Liver (tissue), 8 donors: ENCODE measurements at regions not wholly inside any gene's neighbourhood (a gene's known extent, or its start where the extent isn't known, plus 50 kb on each side); places are given as distances from the start of the nearest gene placed in this dataset.

Experiments used
- DNase-seq: peaks from one replicate; pipeline ENCODE4 v3.0.0-alpha.2; 2017; ENCODE audit warnings: low spot score
- H3K27ac ChIP-seq, 2 donors: one replicate each; pipeline ENCODE4 v1.7.0; 2013; ENCODE audit warnings: inconsistent platforms in 2 of 2, low read length in 2 of 2, control low read depth in 1 of 2, low read depth in 1 of 2, mild to moderate bottlenecking in 1 of 2
- H3K27me3 ChIP-seq, 4 donors: one replicate each; pipeline versions ENCODE4 v1.6.1 to v1.7.0; 2013; ENCODE audit warnings: low read length in 3 of 4, inconsistent platforms in 1 of 4, mild to moderate bottlenecking in 1 of 4, moderate library complexity in 1 of 4; ENCODE audit not compliant: control insufficient read depth in 4 of 4, insufficient read depth in 4 of 4
- H3K36me3 ChIP-seq, 4 donors: one replicate each; pipeline versions ENCODE4 v1.6.1 to v1.7.0; 2013; ENCODE audit warnings: low read length in 3 of 4, mild to moderate bottlenecking in 3 of 4, low read depth in 1 of 4, moderate library complexity in 1 of 4; ENCODE audit not compliant: control insufficient read depth in 4 of 4, insufficient read depth in 3 of 4
- H3K4me1 ChIP-seq, 4 donors: one replicate each; pipeline versions ENCODE4 v1.6.1 to v1.7.0; 2013; ENCODE audit warnings: low read length in 3 of 4, mild to moderate bottlenecking in 3 of 4, moderate library complexity in 1 of 4; ENCODE audit not compliant: control insufficient read depth in 4 of 4, insufficient read depth in 4 of 4
- H3K4me3 ChIP-seq, 3 donors: one replicate each; pipeline versions ENCODE4 v1.6.1 to v1.7.0; 2013; ENCODE audit warnings: low read length in 3 of 3, control low read depth in 1 of 3, low read depth in 1 of 3, mild to moderate bottlenecking in 1 of 3
- H3K9ac ChIP-seq, 2 donors: one replicate each; pipeline ENCODE4 v1.7.0; 2013; ENCODE audit warnings: low read length in 2 of 2, mild to moderate bottlenecking in 2 of 2, moderate library complexity in 2 of 2, control low read depth in 1 of 2, low read depth in 1 of 2
- H3K9me3 ChIP-seq, 4 donors: one replicate each; pipeline versions ENCODE4 v1.6.1 to v1.7.0; 2013; ENCODE audit warnings: low read length in 3 of 4; ENCODE audit not compliant: control insufficient read depth in 4 of 4
- EGR1 ChIP-seq, 2 donors: IDR thresholded peaks; 2 replicates each; pipeline ENCODE4 v1.6.1; 2016 to 2018; ENCODE audit warnings: antibody characterized with exemption in 2 of 2, low read depth in 2 of 2
- FOXA1 ChIP-seq: IDR thresholded peaks from 2 replicates; pipeline ENCODE4 v1.6.1; 2016; ENCODE audit warnings: antibody characterized with exemption
- FOXA2 ChIP-seq: IDR thresholded peaks from 2 replicates; pipeline ENCODE4 v1.6.1; 2016; ENCODE audit warnings: antibody characterized with exemption
- GABPA ChIP-seq, 2 donors: IDR thresholded peaks in 1 of 2; conservative IDR thresholded peaks in 1 of 2; 2 replicates each; pipeline ENCODE4 v1.6.1; 2016; ENCODE audit warnings: antibody characterized with exemption in 2 of 2, mild to moderate bottlenecking in 1 of 2, moderate library complexity in 1 of 2
- HNF4A ChIP-seq, 2 donors: conservative IDR thresholded peaks; 2 replicates each; pipeline ENCODE4 v1.6.1; 2016; ENCODE audit warnings: antibody characterized with exemption in 2 of 2, mild to moderate bottlenecking in 2 of 2
- HNF4G ChIP-seq: IDR thresholded peaks from 2 replicates; pipeline ENCODE4 v1.6.1; 2016; ENCODE audit warnings: antibody characterized with exemption
- JUND ChIP-seq, 2 donors: IDR thresholded peaks; 2 replicates each; pipeline ENCODE4 v1.6.1; 2016; ENCODE audit warnings: antibody characterized with exemption in 2 of 2
- NR2F2 ChIP-seq: IDR thresholded peaks from 2 replicates; pipeline ENCODE4 v1.6.1; 2016; ENCODE audit warnings: antibody characterized with exemption
- RAD21 ChIP-seq, 2 donors: IDR thresholded peaks; 2 replicates each; pipeline ENCODE4 v1.6.1; 2016; ENCODE audit warnings: antibody characterized with exemption in 2 of 2, mild to moderate bottlenecking in 2 of 2
- RXRA ChIP-seq, 2 donors: IDR thresholded peaks; 2 replicates each; pipeline ENCODE4 v1.6.1; 2017 to 2018; ENCODE audit warnings: antibody characterized with exemption in 2 of 2, mild to moderate bottlenecking in 1 of 2
- SP1 ChIP-seq: IDR thresholded peaks from 2 replicates; pipeline ENCODE4 v1.6.1; 2018; ENCODE audit warnings: antibody characterized with exemption, mild to moderate bottlenecking
- TAF1 ChIP-seq: conservative IDR thresholded peaks from 2 replicates; pipeline ENCODE4 v1.6.1; 2016; ENCODE audit warnings: antibody characterized with exemption, mild to moderate bottlenecking
- YY1 ChIP-seq: IDR thresholded peaks from 2 replicates; pipeline ENCODE4 v1.6.1; 2016; ENCODE audit warnings: antibody characterized with exemption, mild to moderate bottlenecking
- WGBS: extraction: QIAGEN DNeasy Blood & Tissue Kit; methylation state at CpG from one replicate; pipeline ENCODE4 v1.1.7; 2013; 5-methylcytosine and 5-hydroxymethylcytosine counted together
- TF ChIP-seq, protein P1 (sequence below): IDR thresholded peaks from 2 replicates; pipeline ENCODE4 v1.6.1; 2016; ENCODE audit warnings: antibody characterized with exemption
- TF ChIP-seq, protein P2 (sequence below): IDR thresholded peaks from 2 replicates; pipeline ENCODE4 v1.6.1; 2016; ENCODE audit warnings: antibody characterized with exemption
- TF ChIP-seq, protein P3 (sequence below): IDR thresholded peaks from 2 replicates; pipeline ENCODE4 v1.6.1; 2016; ENCODE audit warnings: antibody characterized with exemption, mild to moderate bottlenecking
- TF ChIP-seq, protein P4 (sequence below): IDR thresholded peaks from 2 replicates; pipeline ENCODE4 v1.6.1; 2016; ENCODE audit warnings: antibody characterized with exemption
- TF ChIP-seq, protein P5 (sequence below): fragments of 150-350 bp; IDR thresholded peaks from 2 replicates; pipeline ENCODE4 v1.5.1; 2017; ENCODE audit warnings: improper control_type of control experiment, low read depth, low read length; ENCODE audit not compliant: missing input control
- donor health status: healthy.
- donor health status: healthy.
- donor health status: healthy.
- donor health status: healthy.
- donor health status: healthy.

DNA sequence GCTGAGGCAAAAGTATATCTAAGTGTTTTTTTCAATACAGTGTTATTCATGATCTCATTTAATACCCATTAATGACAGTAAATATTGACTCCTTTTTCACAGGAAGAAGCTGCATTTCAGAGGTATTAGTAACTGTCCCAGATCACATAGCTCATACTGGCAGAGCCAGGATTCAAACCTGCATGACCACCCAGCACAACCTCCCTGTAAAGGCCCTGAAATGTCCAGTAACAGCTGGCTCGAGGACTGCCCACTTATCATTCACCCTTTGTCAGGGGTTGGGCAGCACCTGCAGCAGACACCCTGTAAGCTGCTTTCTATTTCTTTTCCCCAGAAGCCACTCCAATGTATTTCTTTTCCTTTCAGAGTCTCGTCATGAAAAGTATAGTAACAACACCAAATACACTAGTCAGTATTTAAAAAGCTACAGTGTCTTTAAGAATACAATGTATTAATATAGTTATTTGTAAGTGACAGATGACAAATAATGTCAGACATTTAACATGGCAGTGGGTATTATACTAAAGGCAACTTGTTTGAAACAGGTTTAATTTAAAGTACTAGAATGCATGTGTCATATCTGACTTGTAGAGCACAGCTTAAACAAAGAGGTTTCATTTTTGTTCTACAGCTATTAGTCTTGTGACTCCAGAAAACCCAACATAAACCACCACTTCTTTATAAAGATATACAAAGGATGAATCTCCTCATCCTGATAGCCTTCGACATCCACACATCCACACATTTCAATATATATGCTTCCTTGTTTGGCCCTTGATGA, 841.6 kb upstream of the GJE1 start:
- Histone ChIP-seq H3K27me3 (no peaks in the 10 kb centered on the region), H3K27ac (no peak overlapping the region), H3K4me1 (no peaks in the 10 kb centered on the region), H3K9ac (no peak overlapping the region), H3K4me3 (no peak overlapping the region), H3K9me3 (no peaks in the 10 kb centered on the region), H3K36me3 (no peaks in the 10 kb centered on the region)
- WGBS: 87% methylated on average over 3 of the region's 3 CpGs
- no peak for DNase-seq
- TF ChIP-seq HNF4A (conservative IDR thresholded peaks at IDR 0.05) (no peak), YY1 (no peak), RAD21 (IDR thresholded peaks at IDR 0.05) (no peak), JUND (IDR thresholded peaks at IDR 0.05) (no peak)

DNA sequence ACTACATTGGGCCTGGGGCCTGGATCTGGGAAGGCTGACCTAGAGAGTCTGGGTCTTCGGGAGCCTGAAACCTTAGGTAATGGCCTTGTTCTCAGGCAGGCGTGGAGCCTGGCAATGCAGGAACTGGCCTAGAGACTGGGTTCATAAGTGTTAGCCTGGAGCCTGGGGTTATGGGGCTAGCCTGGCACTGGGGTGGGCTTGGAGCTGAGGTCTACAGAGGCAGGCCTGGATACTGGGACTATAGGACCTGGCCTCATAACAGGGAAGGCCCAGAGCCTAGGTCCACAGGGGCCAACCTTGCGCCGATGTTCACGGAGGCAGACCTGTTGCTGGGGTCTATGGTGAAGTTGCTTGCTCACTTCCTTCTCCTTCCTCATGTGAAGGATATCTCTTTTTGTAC, 843.8 kb upstream of the GJE1 start:
- no peak overlapping the region for H3K4me3 ChIP-seq
- no peaks in the 10 kb centered on the region for H3K36me3 ChIP-seq
- no peaks in the 10 kb centered on the region for H3K27me3 ChIP-seq
- WGBS: 98% methylated on average over 5 of the region's 5 CpGs
- H3K4me1 ChIP-seq: no peaks in the 10 kb centered on the region
- H3K9ac ChIP-seq: no peak overlapping the region
- no peak overlapping the region for H3K27ac ChIP-seq
- no peak for TF ChIP-seq RXRA (IDR thresholded peaks at IDR 0.05)
- no peak for TF ChIP-seq HNF4G
- no peak for TF ChIP-seq HNF4A (conservative IDR thresholded peaks at IDR 0.05)
- TF ChIP-seq EGR1 (IDR thresholded peaks at IDR 0.05; ENCODE audit: low read depth in 2 of 2): no peak
- TF ChIP-seq, protein P1, sequence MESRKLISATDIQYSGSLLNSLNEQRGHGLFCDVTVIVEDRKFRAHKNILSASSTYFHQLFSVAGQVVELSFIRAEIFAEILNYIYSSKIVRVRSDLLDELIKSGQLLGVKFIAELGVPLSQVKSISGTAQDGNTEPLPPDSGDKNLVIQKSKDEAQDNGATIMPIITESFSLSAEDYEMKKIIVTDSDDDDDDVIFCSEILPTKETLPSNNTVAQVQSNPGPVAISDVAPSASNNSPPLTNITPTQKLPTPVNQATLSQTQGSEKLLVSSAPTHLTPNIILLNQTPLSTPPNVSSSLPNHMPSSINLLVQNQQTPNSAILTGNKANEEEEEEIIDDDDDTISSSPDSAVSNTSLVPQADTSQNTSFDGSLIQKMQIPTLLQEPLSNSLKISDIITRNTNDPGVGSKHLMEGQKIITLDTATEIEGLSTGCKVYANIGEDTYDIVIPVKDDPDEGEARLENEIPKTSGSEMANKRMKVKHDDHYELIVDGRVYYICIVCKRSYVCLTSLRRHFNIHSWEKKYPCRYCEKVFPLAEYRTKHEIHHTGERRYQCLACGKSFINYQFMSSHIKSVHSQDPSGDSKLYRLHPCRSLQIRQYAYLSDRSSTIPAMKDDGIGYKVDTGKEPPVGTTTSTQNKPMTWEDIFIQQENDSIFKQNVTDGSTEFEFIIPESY: no peak
- TF ChIP-seq RAD21 (IDR thresholded peaks at IDR 0.05): no peak
- no peak for TF ChIP-seq JUND (IDR thresholded peaks at IDR 0.05)
- TF ChIP-seq FOXA2: no peak
- TF ChIP-seq, protein P2, sequence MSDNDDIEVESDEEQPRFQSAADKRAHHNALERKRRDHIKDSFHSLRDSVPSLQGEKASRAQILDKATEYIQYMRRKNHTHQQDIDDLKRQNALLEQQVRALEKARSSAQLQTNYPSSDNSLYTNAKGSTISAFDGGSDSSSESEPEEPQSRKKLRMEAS: no peak
- TF ChIP-seq, protein P3, sequence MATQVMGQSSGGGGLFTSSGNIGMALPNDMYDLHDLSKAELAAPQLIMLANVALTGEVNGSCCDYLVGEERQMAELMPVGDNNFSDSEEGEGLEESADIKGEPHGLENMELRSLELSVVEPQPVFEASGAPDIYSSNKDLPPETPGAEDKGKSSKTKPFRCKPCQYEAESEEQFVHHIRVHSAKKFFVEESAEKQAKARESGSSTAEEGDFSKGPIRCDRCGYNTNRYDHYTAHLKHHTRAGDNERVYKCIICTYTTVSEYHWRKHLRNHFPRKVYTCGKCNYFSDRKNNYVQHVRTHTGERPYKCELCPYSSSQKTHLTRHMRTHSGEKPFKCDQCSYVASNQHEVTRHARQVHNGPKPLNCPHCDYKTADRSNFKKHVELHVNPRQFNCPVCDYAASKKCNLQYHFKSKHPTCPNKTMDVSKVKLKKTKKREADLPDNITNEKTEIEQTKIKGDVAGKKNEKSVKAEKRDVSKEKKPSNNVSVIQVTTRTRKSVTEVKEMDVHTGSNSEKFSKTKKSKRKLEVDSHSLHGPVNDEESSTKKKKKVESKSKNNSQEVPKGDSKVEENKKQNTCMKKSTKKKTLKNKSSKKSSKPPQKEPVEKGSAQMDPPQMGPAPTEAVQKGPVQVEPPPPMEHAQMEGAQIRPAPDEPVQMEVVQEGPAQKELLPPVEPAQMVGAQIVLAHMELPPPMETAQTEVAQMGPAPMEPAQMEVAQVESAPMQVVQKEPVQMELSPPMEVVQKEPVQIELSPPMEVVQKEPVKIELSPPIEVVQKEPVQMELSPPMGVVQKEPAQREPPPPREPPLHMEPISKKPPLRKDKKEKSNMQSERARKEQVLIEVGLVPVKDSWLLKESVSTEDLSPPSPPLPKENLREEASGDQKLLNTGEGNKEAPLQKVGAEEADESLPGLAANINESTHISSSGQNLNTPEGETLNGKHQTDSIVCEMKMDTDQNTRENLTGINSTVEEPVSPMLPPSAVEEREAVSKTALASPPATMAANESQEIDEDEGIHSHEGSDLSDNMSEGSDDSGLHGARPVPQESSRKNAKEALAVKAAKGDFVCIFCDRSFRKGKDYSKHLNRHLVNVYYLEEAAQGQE: no peak
- TF ChIP-seq FOXA1: no peak
- TF ChIP-seq, protein P4, sequence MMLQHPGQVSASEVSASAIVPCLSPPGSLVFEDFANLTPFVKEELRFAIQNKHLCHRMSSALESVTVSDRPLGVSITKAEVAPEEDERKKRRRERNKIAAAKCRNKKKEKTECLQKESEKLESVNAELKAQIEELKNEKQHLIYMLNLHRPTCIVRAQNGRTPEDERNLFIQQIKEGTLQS: no peak
- TF ChIP-seq YY1: no peak
- TF ChIP-seq TAF1: no peak
- no peak for TF ChIP-seq SP1
- no peak for TF ChIP-seq GABPA (IDR thresholded peaks at IDR 0.05 in 1 of 2, conservative IDR thresholded peaks at IDR 0.05 in 1 of 2)
- TF ChIP-seq, protein P5, sequence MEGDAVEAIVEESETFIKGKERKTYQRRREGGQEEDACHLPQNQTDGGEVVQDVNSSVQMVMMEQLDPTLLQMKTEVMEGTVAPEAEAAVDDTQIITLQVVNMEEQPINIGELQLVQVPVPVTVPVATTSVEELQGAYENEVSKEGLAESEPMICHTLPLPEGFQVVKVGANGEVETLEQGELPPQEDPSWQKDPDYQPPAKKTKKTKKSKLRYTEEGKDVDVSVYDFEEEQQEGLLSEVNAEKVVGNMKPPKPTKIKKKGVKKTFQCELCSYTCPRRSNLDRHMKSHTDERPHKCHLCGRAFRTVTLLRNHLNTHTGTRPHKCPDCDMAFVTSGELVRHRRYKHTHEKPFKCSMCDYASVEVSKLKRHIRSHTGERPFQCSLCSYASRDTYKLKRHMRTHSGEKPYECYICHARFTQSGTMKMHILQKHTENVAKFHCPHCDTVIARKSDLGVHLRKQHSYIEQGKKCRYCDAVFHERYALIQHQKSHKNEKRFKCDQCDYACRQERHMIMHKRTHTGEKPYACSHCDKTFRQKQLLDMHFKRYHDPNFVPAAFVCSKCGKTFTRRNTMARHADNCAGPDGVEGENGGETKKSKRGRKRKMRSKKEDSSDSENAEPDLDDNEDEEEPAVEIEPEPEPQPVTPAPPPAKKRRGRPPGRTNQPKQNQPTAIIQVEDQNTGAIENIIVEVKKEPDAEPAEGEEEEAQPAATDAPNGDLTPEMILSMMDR: no peak
- no peak for TF ChIP-seq NR2F2
- DNase-seq: no peak
- no peaks in the 10 kb centered on the region for H3K9me3 ChIP-seq
